Uterus (tissue), 3 donors: ENCODE measurements at regions not wholly inside any gene's neighbourhood (a gene's known extent, or its start where the extent isn't known, plus 50 kb on each side); places are given as distances from the start of the nearest gene placed in this dataset.
A peak's percentile ranks its signal among the peaks of the same experiment; 100 is the strongest.

Experiments
- DNase-seq, 2 donors: peaks; one replicate each; pipeline ENCODE4 v3.0.0-alpha.2; 2019 to 2020
- H3K27ac ChIP-seq, 2 donors: fragments of 200-600 bp; sonication (generic); 1 replicate in 1 of 2; 2 replicates in 1 of 2; pipeline ENCODE4 v1.5.1; 2016 to 2018
- H3K27me3 ChIP-seq, 2 donors: fragments of 200-600 bp; sonication (generic); one replicate each; pipeline ENCODE4 v1.5.1; 2018 to 2019; ENCODE audit warnings: control low read depth in 1 of 2
- H3K36me3 ChIP-seq, 2 donors: fragments of 200-600 bp; sonication (generic); one replicate each; pipeline ENCODE4 v1.5.1; 2019; ENCODE audit warnings: control low read depth in 1 of 2
- H3K4me1 ChIP-seq, 2 donors: fragments of 200-600 bp; sonication (generic); one replicate each; pipeline ENCODE4 v1.5.1; 2018 to 2019; ENCODE audit warnings: control low read depth in 1 of 2
- H3K4me3 ChIP-seq, 2 donors: fragments of 200-600 bp; sonication (generic); 1 replicate in 1 of 2; 2 replicates in 1 of 2; pipeline ENCODE4 v1.5.1; 2018 to 2019; ENCODE audit warnings: mild to moderate bottlenecking in 1 of 2
- H3K9me3 ChIP-seq, 2 donors: fragments of 200-600 bp; sonication (generic); one replicate each; pipeline ENCODE4 v1.5.1; 2019; ENCODE audit warnings: control low read depth in 1 of 2
- CTCF ChIP-seq, 4 experiments: fragments of 200-600 bp in 2 of 4; fragments of 450-650 bp in 2 of 4; sonication (generic) in 2 of 4; IDR thresholded peaks; one replicate each; pipeline ENCODE4 v1.5.1; 2016 to 2019; ENCODE audit warnings: antibody characterized with exemption in 4 of 4, mild to moderate bottlenecking in 2 of 4, moderate library complexity in 1 of 4
- POLR2A ChIP-seq, 2 donors: fragments of 450-650 bp; IDR thresholded peaks; one replicate each; pipeline ENCODE4 v1.6.1; 2016; ENCODE audit warnings: antibody characterized with exemption in 2 of 2, mild to moderate bottlenecking in 1 of 2, moderate library complexity in 1 of 2
- intact Hi-C: fragments of 100-400 bp; cut with DNase I; formaldehyde crosslinking; loops from one replicate; pipeline ENCODE4 v1.15.1; 2023; ENCODE audit warnings: low total_unique reads
- donor health status: DM: yes; HTN: yes; CAD: no.

GRCh38 chr11:126127284-126127845 is 64.7 kb upstream of the CDON start:
- H3K4me1 ChIP-seq: peaks cover 6 to 7% of the 10 kb centered on the region in 2 donors
- TF ChIP-seq POLR2A (IDR thresholded peaks at IDR 0.05): no peak
- TF ChIP-seq CTCF (IDR thresholded peaks at IDR 0.05): no peak
- H3K4me3 ChIP-seq: no peak overlapping the region
- no peaks in the 10 kb centered on the region for H3K36me3 ChIP-seq
- peak in 1 of 2 donors; percentile 74 for DNase-seq
- intact Hi-C loops: no loop called here
- H3K27ac ChIP-seq: peak overlapping the region; percentile 73 to 91
- H3K9me3 ChIP-seq: no peaks in the 10 kb centered on the region
- no peaks in the 10 kb centered on the region for H3K27me3 ChIP-seq

DNA sequence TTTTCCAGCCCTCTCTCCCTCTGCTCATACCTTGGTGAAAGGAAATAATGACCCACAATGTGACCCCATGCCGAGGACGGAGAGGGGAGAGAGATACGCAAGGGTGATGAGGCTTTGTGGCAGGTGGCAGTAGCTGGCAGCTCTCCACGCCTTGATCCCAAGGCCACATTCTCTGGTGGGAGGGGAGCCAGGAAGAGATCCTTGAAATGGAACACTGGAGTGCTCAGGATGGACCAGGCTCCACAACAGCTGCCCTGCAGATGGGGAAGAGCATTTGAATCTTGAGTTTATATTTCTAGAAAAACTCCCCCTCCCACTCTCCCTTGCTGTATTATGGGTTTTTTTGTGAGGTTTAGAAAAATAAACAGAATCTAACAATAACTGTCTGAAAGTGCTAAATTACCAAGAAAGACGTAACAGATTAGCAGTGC is 61.6 kb upstream of the CDON start:
- intact Hi-C loops: no loop called here
- Histone ChIP-seq H3K9me3 (no peaks in the 10 kb centered on the region), H3K36me3 (no peaks in the 10 kb centered on the region), H3K4me1 (peaks cover 6 to 7% of the 10 kb centered on the region in 2 donors), H3K27me3 (no peaks in the 10 kb centered on the region), H3K4me3 (no peak overlapping the region), H3K27ac (peak overlapping the region; percentile 89 to 91)
- no peak for DNase-seq
- TF ChIP-seq POLR2A (IDR thresholded peaks at IDR 0.05) (no peak), CTCF (IDR thresholded peaks at IDR 0.05) (no peak)

- Histone ChIP-seq H3K27me3 (no peaks in the 10 kb centered on the region), H3K4me3 (no peak overlapping the region), H3K27ac (peak overlapping the region; percentile 89 to 91), H3K4me1 (peaks cover 6 to 7% of the 10 kb centered on the region in 2 donors), H3K36me3 (no peaks in the 10 kb centered on the region), H3K9me3 (no peaks in the 10 kb centered on the region)
- no peak for DNase-seq
- TF ChIP-seq CTCF (IDR thresholded peaks at IDR 0.05) (no peak), POLR2A (IDR thresholded peaks at IDR 0.05) (no peak)
- intact Hi-C loops: no loop called here
Observed at GRCh38 chr11:126123686-126124085, 61.0 kb upstream of the CDON start.

DNA sequence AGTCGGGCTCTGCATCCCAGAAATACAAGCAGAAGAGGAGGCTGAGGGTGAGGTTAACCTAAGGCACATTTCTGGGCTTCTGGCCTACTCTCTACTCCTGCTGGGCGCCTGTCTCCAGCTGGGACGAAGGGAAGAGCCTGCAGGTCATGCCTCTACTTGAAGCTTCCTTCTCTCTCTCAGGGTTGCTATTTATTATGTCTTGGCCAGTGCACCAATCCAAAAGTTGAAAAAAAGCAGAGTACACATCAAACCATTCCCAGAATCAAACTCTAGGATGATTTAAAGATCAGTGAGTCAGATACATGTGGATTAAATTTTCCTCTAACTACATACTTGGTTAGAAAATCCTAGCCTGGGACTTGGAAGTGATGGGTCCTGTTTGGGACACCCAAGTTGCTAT is 60.2 kb upstream of the CDON start:
- Histone ChIP-seq H3K36me3 (no peaks in the 10 kb centered on the region), H3K9me3 (no peaks in the 10 kb centered on the region), H3K4me3 (no peak overlapping the region), H3K4me1 (peaks cover 0 to 7% of the 10 kb centered on the region in 2 donors), H3K27me3 (no peaks in the 10 kb centered on the region), H3K27ac (peak overlapping the region; percentile 89 to 91)
- intact Hi-C loops: no loop called here
- TF ChIP-seq CTCF (IDR thresholded peaks at IDR 0.05): no peak
- no peak for TF ChIP-seq POLR2A (IDR thresholded peaks at IDR 0.05)
- DNase-seq: peak; percentile 80 to 81

DNA sequence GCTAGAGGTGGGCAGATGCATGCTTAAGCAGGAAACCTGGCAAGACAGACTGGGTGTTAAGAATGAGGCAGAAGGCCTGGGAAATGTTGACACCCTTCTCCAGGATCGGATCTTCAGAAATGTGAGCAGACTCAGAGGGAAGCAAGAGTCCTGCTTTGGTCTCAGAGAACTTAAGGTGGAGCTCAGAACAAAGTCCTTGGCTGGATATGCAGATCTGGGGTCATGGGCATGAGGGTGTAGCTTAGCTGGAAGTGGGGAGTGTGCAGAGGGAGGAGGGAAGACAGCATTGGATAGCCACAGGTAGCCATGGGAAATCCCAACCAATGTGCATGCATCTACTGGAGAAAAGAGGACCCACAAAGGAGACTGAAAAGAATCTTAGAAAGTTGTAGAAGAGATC is 58.6 kb upstream of the CDON start:
- peak overlapping the region; percentile 89 to 91 for H3K27ac ChIP-seq
- H3K36me3 ChIP-seq: no peaks in the 10 kb centered on the region
- H3K27me3 ChIP-seq: no peaks in the 10 kb centered on the region
- intact Hi-C loops: no loop called here
- H3K9me3 ChIP-seq: no peaks in the 10 kb centered on the region
- no peak for DNase-seq
- peaks cover 0 to 8% of the 10 kb centered on the region in 2 donors for H3K4me1 ChIP-seq
- no peak for TF ChIP-seq CTCF (IDR thresholded peaks at IDR 0.05)
- no peak for TF ChIP-seq POLR2A (IDR thresholded peaks at IDR 0.05)
- no peak overlapping the region for H3K4me3 ChIP-seq
